H9 (cell line): ENCODE measurements at regions not wholly inside any gene's neighbourhood (a gene's known extent, or its start where the extent isn't known, plus 50 kb on each side); places are given as distances from the start of the nearest gene placed in this dataset.

Source experiments
- DNase-seq: peaks from one replicate; pipeline ENCODE4 v3.0.0-alpha.2; 2017
- H2AFZ ChIP-seq: one replicate; pipeline ENCODE4 v1.6.1; 2013; ENCODE audit warnings: mild to moderate bottlenecking, low read length, control low read depth, moderate library complexity
- H2AK5ac ChIP-seq: 2 replicates; pipeline ENCODE4 v1.6.1; 2013; ENCODE audit warnings: low read length, control low read depth, mixed read lengths; ENCODE audit not compliant: insufficient read length
- H2BK120ac ChIP-seq: one replicate; pipeline ENCODE4 v1.6.1; 2013; ENCODE audit warnings: low read depth, mild to moderate bottlenecking, low read length, control low read depth, inconsistent platforms; ENCODE audit not compliant: poor library complexity, severe bottlenecking
- H2BK12ac ChIP-seq: 2 replicates; pipeline ENCODE4 v1.6.1; 2013; ENCODE audit warnings: low read length, control low read depth, mixed read lengths, low read depth; ENCODE audit not compliant: insufficient read length
- H2BK15ac ChIP-seq: 2 replicates; pipeline ENCODE4 v1.6.1; 2013; ENCODE audit warnings: low read depth, low read length, control low read depth
- H2BK20ac ChIP-seq: one replicate; pipeline ENCODE4 v1.6.1; 2013; ENCODE audit warnings: low read depth, mild to moderate bottlenecking, low read length, control low read depth, inconsistent platforms; ENCODE audit not compliant: poor library complexity, severe bottlenecking
- H2BK5ac ChIP-seq: 2 replicates; pipeline ENCODE4 v1.6.1; 2013; ENCODE audit warnings: low read length, control low read depth, mixed read lengths; ENCODE audit not compliant: insufficient read length
- H3K14ac ChIP-seq: 2 replicates; pipeline ENCODE4 v1.6.1; 2013; ENCODE audit warnings: low read length, control low read depth; ENCODE audit not compliant: insufficient read depth
- H3K18ac ChIP-seq: 2 replicates; pipeline ENCODE4 v1.6.1; 2013; ENCODE audit warnings: low read depth, mild to moderate bottlenecking, mixed read lengths, low read length, control low read depth; ENCODE audit not compliant: insufficient read length
- H3K23ac ChIP-seq: 2 replicates; pipeline ENCODE4 v1.6.1; 2013; ENCODE audit warnings: low read length, control low read depth, mixed read lengths, low read depth; ENCODE audit not compliant: insufficient read length
- H3K23me2 ChIP-seq: 2 replicates; pipeline ENCODE4 v1.6.1; 2013; ENCODE audit warnings: low read depth, mild to moderate bottlenecking, mixed read lengths, low read length, control low read depth; ENCODE audit not compliant: insufficient read length, poor library complexity, severe bottlenecking
- H3K27ac ChIP-seq: 2 replicates; pipeline ENCODE4 v1.5.1; 2013; ENCODE audit warnings: low read length, control low read depth, mixed read lengths, low read depth; ENCODE audit not compliant: insufficient read length
- H3K27me3 ChIP-seq: 2 replicates; pipeline ENCODE4 v1.6.1; 2013; ENCODE audit warnings: low read length, control low read depth, inconsistent platforms; ENCODE audit not compliant: insufficient read depth
- H3K4ac ChIP-seq: 2 replicates; pipeline ENCODE4 v1.6.1; 2013; ENCODE audit warnings: low read depth, mild to moderate bottlenecking, control low read depth, inconsistent platforms, low read length, moderate library complexity
- H3K4me1 ChIP-seq: 2 replicates; pipeline ENCODE4 v1.6.1; 2013; ENCODE audit warnings: low read length, control low read depth, inconsistent platforms; ENCODE audit not compliant: insufficient read depth
- H3K4me2 ChIP-seq: 2 replicates; pipeline ENCODE4 v1.6.1; 2013; ENCODE audit warnings: low read length, control low read depth, mixed read lengths; ENCODE audit not compliant: insufficient read length, insufficient read depth
- H3K56ac ChIP-seq: 2 replicates; pipeline ENCODE4 v1.6.1; 2013; ENCODE audit warnings: low read depth, mild to moderate bottlenecking, mixed read lengths, low read length, control low read depth; ENCODE audit not compliant: insufficient read length
- H3K79me1 ChIP-seq: 2 replicates; pipeline ENCODE4 v1.6.1; 2013; ENCODE audit warnings: low read depth, mild to moderate bottlenecking, moderate library complexity, low read length, control low read depth, inconsistent platforms; ENCODE audit not compliant: insufficient read depth, poor library complexity, severe bottlenecking
- H3K79me2 ChIP-seq: 2 replicates; pipeline ENCODE4 v1.6.1; 2013; ENCODE audit warnings: low read length, control low read depth, inconsistent platforms; ENCODE audit not compliant: insufficient read depth
- H3K9ac ChIP-seq: 2 replicates; pipeline ENCODE4 v1.6.1; 2013; ENCODE audit warnings: low read length, control low read depth, mixed read lengths; ENCODE audit not compliant: insufficient read length; ENCODE audit errors: extremely low read depth
- H3K9me3 ChIP-seq: one replicate; pipeline ENCODE4 v1.6.1; 2013; ENCODE audit warnings: low read depth, low read length, inconsistent platforms; ENCODE audit not compliant: control insufficient read depth
- H3T11ph ChIP-seq: one replicate; pipeline ENCODE4 v1.6.1; 2013; ENCODE audit warnings: mild to moderate bottlenecking, low read length, control low read depth, inconsistent platforms
- H4K20me1 ChIP-seq: one replicate; pipeline ENCODE4 v1.6.1; 2013; ENCODE audit not compliant: control insufficient read depth, insufficient read length, insufficient read depth
- H4K5ac ChIP-seq: 2 replicates; pipeline ENCODE4 v1.6.1; 2013; ENCODE audit warnings: low read depth, mild to moderate bottlenecking, mixed read lengths, low read length, control low read depth; ENCODE audit not compliant: insufficient read length
- H4K8ac ChIP-seq: replicated peaks from 2 replicates; pipeline ENCODE4 v1.6.1; 2013; ENCODE audit warnings: low read length, control low read depth, mixed read lengths, low read depth; ENCODE audit not compliant: insufficient read length
- H4K91ac ChIP-seq: 2 replicates; pipeline ENCODE4 v1.6.1; 2013; ENCODE audit warnings: low read depth, mild to moderate bottlenecking, moderate library complexity, mixed read lengths, low read length, control low read depth; ENCODE audit not compliant: insufficient read length
- H3K27ac Mint-ChIP-seq, 3 experiments: 2 replicates in 2 of 3; 3 replicates in 1 of 3; pipeline ENCODE4 v1.8.0; 2020 to 2021; ENCODE audit warnings: mixed read lengths in 3 of 3, mild to moderate bottlenecking in 1 of 3, moderate library complexity in 1 of 3
- H3K27me3 Mint-ChIP-seq: 2 replicates; pipeline ENCODE4 v1.8.0; 2021; ENCODE audit warnings: low read depth, mild to moderate bottlenecking, moderate library complexity, mixed read lengths
- H3K36me3 Mint-ChIP-seq, 3 experiments: 2 replicates in 2 of 3; 3 replicates in 1 of 3; pipeline ENCODE4 v1.8.0; 2020 to 2021; ENCODE audit warnings: low read depth in 3 of 3, mixed read lengths in 3 of 3; ENCODE audit not compliant: insufficient read depth in 1 of 3
- H3K4me1 Mint-ChIP-seq, 2 experiments: 2 replicates each; pipeline ENCODE4 v1.8.0; 2020; ENCODE audit warnings: mixed read lengths in 2 of 2
- H3K4me3 Mint-ChIP-seq, 2 experiments: 2 replicates in 1 of 2; 3 replicates in 1 of 2; pipeline ENCODE4 v1.8.0; 2020 to 2021; ENCODE audit warnings: mild to moderate bottlenecking in 2 of 2, mixed read lengths in 2 of 2, moderate library complexity in 1 of 2
- H3K9me3 Mint-ChIP-seq, 2 experiments: 2 replicates in 1 of 2; 3 replicates in 1 of 2; pipeline ENCODE4 v1.8.0; 2020; ENCODE audit warnings: mild to moderate bottlenecking in 2 of 2, mixed read lengths in 2 of 2, moderate library complexity in 1 of 2
- TF ChIP-seq, protein P1 (sequence below): fragments of 200-600 bp; sonication (generic); conservative IDR thresholded peaks from 3 replicates; pipeline ENCODE4 v1.8.0; 2021; ENCODE audit warnings: antibody characterized with exemption, mild to moderate bottlenecking

DNA sequence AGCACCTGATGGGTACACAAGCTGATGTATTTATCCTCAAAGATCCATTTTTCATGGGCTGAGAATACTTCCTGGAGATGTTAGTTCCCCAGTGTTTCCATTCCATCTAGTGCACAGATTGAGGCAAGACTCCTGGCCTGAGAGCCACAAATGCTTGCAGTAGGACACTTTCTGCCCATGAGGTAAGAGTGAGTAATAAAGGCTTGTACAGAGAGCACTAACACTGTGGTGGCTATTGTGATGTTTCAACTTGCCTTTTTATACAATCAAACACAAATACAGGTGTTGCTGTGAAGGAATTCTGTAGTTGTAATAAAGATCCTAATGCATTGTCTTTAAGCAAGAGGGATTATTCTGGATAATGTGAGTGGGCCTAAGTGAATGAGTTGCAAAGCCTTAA is 186.1 kb upstream of the ADAMTS5 start:
- Histone ChIP-seq H4K91ac (no peak overlapping the region), H3K9ac (no peak overlapping the region), H2BK15ac (no peak overlapping the region), H4K20me1 (no peaks in the 10 kb centered on the region), H3K4ac (no peak overlapping the region), H3T11ph (no peak overlapping the region), H3K27ac (no peak overlapping the region), H3K9me3 (no peaks in the 10 kb centered on the region), H4K8ac (no peak overlapping the region), H3K79me2 (no peaks in the 10 kb centered on the region), H3K56ac (no peak overlapping the region), H3K79me1 (no peaks in the 10 kb centered on the region), H2BK20ac (no peak overlapping the region), H3K27me3 (no peaks in the 10 kb centered on the region), H2AK5ac (no peak overlapping the region), H3K23ac (no peak overlapping the region), H2BK5ac (no peak overlapping the region), H2AFZ (no peak overlapping the region), H3K18ac (no peak overlapping the region), H2BK12ac (no peak overlapping the region), H2BK120ac (no peak overlapping the region), H3K14ac (no peak overlapping the region), H4K5ac (no peak overlapping the region), H3K4me2 (no peak overlapping the region), H3K4me1 (no peaks in the 10 kb centered on the region), H3K23me2 (no peaks in the 10 kb centered on the region)
- H3K27ac Mint-ChIP-seq: no peak overlapping the region
- peaks cover 8 to 9% of the 10 kb centered on the region in 2 experiments; a peak in 4 of 5 replicates for H3K9me3 Mint-ChIP-seq
- no peaks in the 10 kb centered on the region for H3K27me3 Mint-ChIP-seq
- H3K4me1 Mint-ChIP-seq: peaks cover 3 to 5% of the 10 kb centered on the region in 2 experiments; a peak in 3 of 4 replicates
- TF ChIP-seq, protein P1, sequence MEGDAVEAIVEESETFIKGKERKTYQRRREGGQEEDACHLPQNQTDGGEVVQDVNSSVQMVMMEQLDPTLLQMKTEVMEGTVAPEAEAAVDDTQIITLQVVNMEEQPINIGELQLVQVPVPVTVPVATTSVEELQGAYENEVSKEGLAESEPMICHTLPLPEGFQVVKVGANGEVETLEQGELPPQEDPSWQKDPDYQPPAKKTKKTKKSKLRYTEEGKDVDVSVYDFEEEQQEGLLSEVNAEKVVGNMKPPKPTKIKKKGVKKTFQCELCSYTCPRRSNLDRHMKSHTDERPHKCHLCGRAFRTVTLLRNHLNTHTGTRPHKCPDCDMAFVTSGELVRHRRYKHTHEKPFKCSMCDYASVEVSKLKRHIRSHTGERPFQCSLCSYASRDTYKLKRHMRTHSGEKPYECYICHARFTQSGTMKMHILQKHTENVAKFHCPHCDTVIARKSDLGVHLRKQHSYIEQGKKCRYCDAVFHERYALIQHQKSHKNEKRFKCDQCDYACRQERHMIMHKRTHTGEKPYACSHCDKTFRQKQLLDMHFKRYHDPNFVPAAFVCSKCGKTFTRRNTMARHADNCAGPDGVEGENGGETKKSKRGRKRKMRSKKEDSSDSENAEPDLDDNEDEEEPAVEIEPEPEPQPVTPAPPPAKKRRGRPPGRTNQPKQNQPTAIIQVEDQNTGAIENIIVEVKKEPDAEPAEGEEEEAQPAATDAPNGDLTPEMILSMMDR: no peak
- no peak for DNase-seq
- H3K36me3 Mint-ChIP-seq: peaks cover 5 to 7% (median 6%) of the 10 kb centered on the region in 3 experiments; a peak in 6 of 7 replicates
- H3K4me3 Mint-ChIP-seq: no peak overlapping the region
